ENCODE measurements at regions not wholly inside any gene's neighbourhood (a gene's known extent, or its start where the extent isn't known, plus 50 kb on each side); places are given as distances from the start of the nearest gene placed in this dataset.

- no peak for DNase-seq
These were observed 423.5 kb upstream of the RIOK2 start for GRCh38 chr5:97606531-97606930.

DNA sequence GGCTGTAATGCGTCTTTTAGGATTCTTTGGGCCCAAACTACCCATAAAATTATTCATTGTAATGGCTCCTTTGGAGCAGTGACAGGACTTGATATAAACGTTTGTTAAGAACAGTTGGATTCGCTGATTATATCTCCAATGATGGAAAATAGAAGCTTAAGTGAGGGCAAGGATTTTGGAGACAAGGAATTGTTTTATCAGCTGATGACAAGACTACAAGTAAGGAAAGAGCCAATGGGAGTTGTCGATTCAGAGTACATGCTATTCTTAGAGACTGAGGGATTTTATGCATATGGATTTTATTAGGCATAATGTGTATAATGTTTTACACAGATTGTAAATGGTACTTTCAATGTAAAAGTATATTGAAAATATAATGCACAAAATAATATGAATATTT is 425.5 kb upstream of the RIOK2 start:
- no peak for DNase-seq

DNA sequence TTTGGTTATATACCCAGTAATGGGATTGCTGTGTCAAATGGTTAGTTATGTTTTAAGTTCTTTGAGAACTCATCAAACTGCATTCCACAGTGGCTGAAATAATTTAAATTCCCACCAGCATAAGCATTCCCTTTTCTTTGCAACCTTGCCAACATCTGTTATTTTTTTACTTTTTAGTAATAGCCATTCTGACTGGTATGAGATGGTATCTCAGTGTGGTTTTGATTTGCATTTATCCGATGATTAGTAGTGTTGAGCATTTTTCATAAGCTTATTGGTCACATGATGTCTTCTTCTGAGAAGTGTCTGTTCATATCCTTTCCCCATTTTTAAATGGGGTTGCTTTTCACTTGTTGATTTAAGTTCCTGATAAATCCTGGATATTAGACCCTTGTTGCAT is 435.7 kb upstream of the RIOK2 start:
- DNase-seq, result no peak

- DNase-seq, result no peak
These were observed 440.4 kb upstream of the RIOK2 start for GRCh38 chr5:97623441-97623840.

DNA sequence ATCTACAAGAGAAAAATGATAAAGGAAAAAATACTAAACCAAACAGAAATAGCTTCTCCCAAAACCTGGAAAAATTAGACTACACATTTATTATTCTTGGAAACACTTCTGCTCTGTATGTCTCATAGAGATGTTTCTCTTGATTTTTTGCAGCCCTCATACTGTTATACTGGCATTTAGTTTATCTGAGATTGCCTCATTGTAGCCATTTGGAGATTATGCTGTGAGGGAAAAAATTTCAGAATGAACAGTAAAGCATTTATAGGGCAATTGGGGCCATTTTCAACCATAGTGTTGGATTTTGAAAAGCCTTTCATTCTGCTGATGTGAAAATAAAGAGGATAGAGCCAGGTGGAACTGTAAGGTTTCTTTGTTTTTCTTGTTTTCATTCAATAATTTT is 441.8 kb upstream of the RIOK2 start:
- no peak for DNase-seq

GRCh38 chr5:97627272-97627671 is 444.2 kb upstream of the RIOK2 start:
- DNase-seq, result no peak

- no peak for DNase-seq
These were observed 445.0 kb upstream of the RIOK2 start for GRCh38 chr5:97628031-97628430.

GRCh38 chr5:97628807-97629206 is 445.8 kb upstream of the RIOK2 start:
- no peak for DNase-seq

DNA sequence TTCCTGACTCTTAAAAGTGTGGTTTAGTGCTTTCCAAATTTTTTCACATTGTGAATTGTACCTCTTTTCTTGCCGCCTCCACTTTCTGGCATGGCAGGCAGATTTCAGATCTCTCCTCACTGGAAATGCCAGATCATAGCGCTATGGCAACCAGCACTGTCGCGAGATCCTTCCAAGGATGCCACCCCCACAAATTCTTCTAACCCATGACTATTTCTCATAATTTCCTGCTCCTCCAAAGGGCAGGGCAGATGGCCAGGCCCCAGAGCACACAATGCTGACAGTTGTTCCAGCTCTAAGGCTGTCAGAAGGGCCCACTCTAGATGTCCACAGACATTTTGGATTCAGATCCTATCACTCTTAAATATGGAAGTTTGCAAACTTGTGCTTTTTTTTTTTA is 446.2 kb upstream of the RIOK2 start:
- no peak for DNase-seq

- DNase-seq, result no peak
These were observed 452.5 kb upstream of the RIOK2 start for GRCh38 chr5:97635553-97635952.

DNA sequence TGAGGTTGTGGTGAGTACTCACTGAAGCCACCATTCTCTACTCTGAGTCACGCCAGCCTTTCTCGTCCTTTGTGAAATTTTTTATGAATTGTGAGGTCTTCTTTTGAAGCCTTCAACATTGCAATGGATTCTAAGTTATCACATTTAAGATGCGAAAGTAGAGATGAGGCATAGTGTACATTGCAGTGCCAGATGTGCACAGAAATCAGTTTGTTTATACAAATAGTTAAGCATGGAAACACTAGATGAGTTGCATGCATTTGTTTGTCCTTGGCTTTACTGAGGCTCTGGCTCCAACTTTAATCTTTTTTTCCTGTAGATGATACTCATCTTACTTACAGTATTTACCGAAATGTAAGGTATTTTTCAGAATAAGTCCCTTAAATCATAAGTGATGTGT is 453.7 kb upstream of the RIOK2 start:
- no peak for DNase-seq

- DNase-seq, result no peak
These were observed 458.0 kb upstream of the RIOK2 start for GRCh38 chr5:97641081-97641480.

DNA sequence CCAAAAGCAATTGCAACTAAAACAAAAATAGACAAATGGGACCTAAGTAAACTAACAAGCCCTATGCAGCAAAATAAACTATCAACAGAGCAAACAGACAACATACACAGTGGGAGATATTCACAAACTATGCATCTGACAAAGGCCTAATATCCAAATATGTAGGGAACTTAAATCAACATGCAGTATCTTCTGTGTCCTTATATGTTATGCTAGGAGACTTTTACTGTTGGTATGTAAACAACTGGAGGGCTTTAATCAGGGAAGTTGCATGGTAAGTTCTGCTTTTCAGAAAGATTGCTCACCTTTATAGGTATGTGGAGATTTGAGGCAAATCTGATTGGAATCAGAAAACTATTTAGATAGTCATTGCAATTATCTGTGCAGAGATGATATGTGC is 461.2 kb upstream of the RIOK2 start:
- no peak for DNase-seq

DNA sequence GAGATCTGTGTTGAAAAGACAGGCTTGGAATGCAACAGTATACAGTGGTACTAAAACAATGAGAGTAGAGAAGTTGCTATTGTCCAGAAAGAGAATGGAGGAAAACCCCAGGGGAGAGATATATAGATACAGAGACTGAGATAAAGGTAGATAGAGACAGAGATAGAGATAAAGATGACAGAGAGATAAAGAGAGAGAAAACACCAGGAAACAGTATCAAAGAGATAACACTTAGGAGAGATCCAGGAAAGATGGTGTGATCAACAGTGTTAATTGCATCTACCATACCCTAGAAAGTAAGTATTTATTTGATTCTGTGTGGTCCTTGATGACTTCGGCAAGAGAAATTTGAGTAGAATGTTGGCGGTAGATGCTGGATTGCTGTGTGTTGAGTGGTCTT is 461.8 kb upstream of the RIOK2 start:
- no peak for DNase-seq

GRCh38 chr5:97657239-97657638 is 474.2 kb upstream of the RIOK2 start:
- no peak for DNase-seq

DNA sequence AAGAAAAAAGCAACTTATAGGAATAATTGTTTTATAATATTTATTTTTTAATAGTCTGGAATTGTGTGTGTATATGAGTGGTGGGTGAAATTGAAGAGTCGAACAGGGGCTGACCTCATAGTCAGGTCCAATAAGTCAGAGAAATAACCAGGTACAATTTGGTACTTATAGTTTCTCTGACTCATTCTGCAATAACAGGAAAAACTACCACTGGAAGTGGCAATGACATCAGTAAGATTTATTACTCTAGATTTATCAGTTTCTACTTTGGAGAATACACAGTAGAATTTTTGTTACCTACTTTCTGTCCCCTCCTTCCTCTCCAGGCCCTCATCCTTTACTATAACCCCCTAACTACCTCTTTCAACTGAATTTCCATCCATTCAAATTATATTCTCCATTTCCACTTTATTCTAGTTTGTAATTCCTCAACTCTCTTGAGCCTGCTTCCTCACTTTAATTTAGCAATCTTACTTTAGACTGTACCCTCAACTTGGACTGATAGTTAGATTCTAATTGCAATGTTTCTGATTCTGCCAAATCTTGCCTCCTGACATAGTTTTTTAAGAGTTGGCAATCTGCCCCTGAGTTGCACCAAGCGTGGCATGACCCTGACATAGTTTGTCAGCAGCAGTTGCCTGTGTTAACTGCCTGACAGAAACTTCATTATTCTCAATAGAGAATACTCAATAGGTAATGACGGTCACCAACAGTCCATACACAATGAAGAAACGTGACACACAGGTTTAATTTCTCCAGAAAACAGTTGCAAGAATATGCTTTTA is 475.3 kb upstream of the RIOK2 start:
- no peak for DNase-seq

DNA sequence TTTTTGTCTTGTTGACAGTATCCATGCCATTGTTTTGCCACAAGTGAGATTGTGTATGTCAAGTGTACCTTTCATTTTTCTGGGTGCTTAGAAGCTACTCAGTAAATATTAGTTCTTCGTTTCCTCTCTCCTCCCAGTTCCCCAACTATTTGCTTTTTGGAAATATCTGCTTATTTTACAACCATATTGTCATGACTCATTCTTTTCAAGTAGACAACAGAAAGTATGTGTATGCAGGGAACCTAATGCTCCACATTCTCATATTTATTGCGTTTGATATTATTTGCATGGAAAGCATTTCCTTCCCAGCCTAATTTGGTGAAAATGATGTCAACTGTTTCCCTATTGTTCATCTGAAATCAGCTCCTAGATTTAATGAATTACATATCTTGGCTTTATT is 483.7 kb upstream of the RIOK2 start:
- DNase-seq, result no peak

GRCh38 chr5:97670447-97670846 is 487.4 kb upstream of the RIOK2 start:
- DNase-seq, result no peak

- DNase-seq, result no peak
These were observed 493.6 kb upstream of the RIOK2 start for GRCh38 chr5:97676608-97677007.

DNA sequence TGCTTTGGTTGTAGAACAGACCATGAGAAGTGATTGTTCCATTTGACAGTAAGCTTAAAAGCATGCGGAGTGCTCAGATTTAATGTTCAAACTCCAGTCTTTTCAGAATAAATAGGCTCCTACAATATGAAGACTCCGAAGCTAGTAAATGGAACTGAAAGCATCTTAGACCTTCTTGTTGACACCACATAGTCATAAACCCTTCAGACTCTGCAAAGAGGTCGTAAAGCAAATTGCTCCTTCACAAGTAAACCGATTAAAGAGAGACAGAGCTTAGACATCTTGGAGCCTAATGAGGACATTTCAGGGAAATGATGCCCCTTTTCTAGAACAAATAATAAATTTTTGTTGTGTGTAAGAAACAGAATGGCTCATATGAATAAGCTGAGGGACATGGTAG is 511.0 kb upstream of the RIOK2 start:
- DNase-seq, result no peak

- no peak for DNase-seq
These were observed 531.4 kb upstream of the RIOK2 start for GRCh38 chr5:97714424-97714823.

- DNase-seq, result no peak
These were observed 543.1 kb upstream of the RIOK2 start for GRCh38 chr5:97726106-97726505.

- DNase-seq, result no peak
These were observed 545.9 kb upstream of the RIOK2 start for GRCh38 chr5:97728920-97729319.

DNA sequence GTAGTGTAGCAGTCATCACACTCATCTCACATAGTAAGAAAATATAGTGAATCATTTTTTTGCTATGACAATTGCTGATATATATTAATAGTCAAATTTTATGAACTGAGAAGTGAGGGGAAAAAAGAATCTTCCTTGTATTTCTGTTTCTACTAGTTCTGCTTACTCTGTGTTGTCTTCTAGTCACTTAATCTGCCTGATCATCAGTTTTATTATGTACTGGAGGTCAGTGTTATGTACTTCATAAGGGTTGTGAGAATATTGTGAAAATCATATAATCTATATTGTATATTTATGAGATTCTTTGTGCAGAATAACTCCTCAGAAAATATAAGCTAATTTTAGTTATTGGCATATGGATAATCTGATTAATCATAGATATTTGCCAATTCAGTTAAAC is 546.9 kb upstream of the RIOK2 start:
- no peak for DNase-seq

GRCh38 chr5:97735209-97735608 is 552.2 kb upstream of the RIOK2 start:
- DNase-seq, result no peak

All from T-helper 1 cell (primary cell).